Natural killer cell (primary cell): ENCODE measurements at regions not wholly inside any gene's neighbourhood (a gene's known extent, or its start where the extent isn't known, plus 50 kb on each side); places are given as distances from the start of the nearest gene placed in this dataset.

Experiments
- ATAC-seq, 3 donors: fragments of 150-1000 bp in 2 of 3; fragments of 200-7000 bp in 1 of 3; cut with Tn5 transposase; 1 replicate in 1 of 3; 2 replicates in 2 of 3; pipeline ENCODE4 v1.10.0; 2021; ENCODE audit warnings: mild to moderate bottlenecking in 2 of 3, moderate library complexity in 2 of 3
- DNase-seq, 2 donors: peaks; one replicate each; pipeline versions ENCODE4 v3.0.0 to v3.0.0-alpha.2; 2013 to 2021; ENCODE audit warnings: mixed read lengths in 1 of 2
- H3K27ac ChIP-seq: one replicate; pipeline ENCODE4 v1.5.1; 2013; ENCODE audit warnings: mild to moderate bottlenecking, low read length
- H3K27me3 ChIP-seq: one replicate; pipeline ENCODE4 v1.6.1; 2013; ENCODE audit warnings: low read length; ENCODE audit not compliant: control insufficient read depth, insufficient read depth
- H3K36me3 ChIP-seq: one replicate; pipeline ENCODE4 v1.6.1; 2013; ENCODE audit warnings: low read length; ENCODE audit not compliant: control insufficient read depth, insufficient read depth
- H3K4me1 ChIP-seq: one replicate; pipeline ENCODE4 v1.6.1; 2013; ENCODE audit warnings: low read length; ENCODE audit not compliant: control insufficient read depth, insufficient read depth
- H3K4me3 ChIP-seq: one replicate; pipeline ENCODE4 v1.5.1; 2013; ENCODE audit warnings: low read length
- H3K9me3 ChIP-seq: one replicate; pipeline ENCODE4 v1.6.1; 2013; ENCODE audit warnings: low read length; ENCODE audit not compliant: control insufficient read depth, insufficient read depth
- H3K27ac Mint-ChIP-seq, 2 donors: one replicate each; pipeline ENCODE4 v1.8.0; 2022; ENCODE audit warnings: mild to moderate bottlenecking in 2 of 2, mixed read lengths in 2 of 2, moderate library complexity in 1 of 2
- H3K27me3 Mint-ChIP-seq, 2 donors: one replicate each; pipeline ENCODE4 v1.8.0; 2022; ENCODE audit warnings: low read depth in 2 of 2, mixed read lengths in 2 of 2
- H3K36me3 Mint-ChIP-seq: one replicate; pipeline ENCODE4 v1.8.0; 2022; ENCODE audit warnings: mixed read lengths
- H3K4me1 Mint-ChIP-seq, 2 donors: one replicate each; pipeline ENCODE4 v1.8.0; 2022; ENCODE audit warnings: mixed read lengths in 2 of 2
- H3K4me3 Mint-ChIP-seq: one replicate; pipeline ENCODE4 v1.8.0; 2022; ENCODE audit warnings: mild to moderate bottlenecking, moderate library complexity, mixed read lengths
- H3K9me3 Mint-ChIP-seq, 2 donors: one replicate each; pipeline ENCODE4 v1.8.0; 2022; ENCODE audit warnings: mixed read lengths in 2 of 2
- CTCF ChIP-seq: fragments of 200-600 bp; IDR thresholded peaks from one replicate; pipeline ENCODE4 v1.8.0; 2022; ENCODE audit warnings: antibody characterized with exemption
- WGBS: methylation state at CpG from one replicate; pipeline ENCODE4 v1.1.7; 2013; ENCODE audit warnings: missing lambda C conversion rate; ENCODE audit not compliant: insufficient coverage; 5-methylcytosine and 5-hydroxymethylcytosine counted together
- intact Hi-C: fragments of 100-400 bp; cut with micrococcal nuclease; formaldehyde crosslinking; loops from one replicate; pipeline ENCODE4 v1.14.2; 2022

- H3K27me3 ChIP-seq: no peaks in the 10 kb centered on the region
- peaks cover 2% of the 10 kb centered on the region for H3K9me3 ChIP-seq
- H3K36me3 ChIP-seq: no peaks in the 10 kb centered on the region
- Mint-ChIP-seq H3K36me3 (no peaks in the 10 kb centered on the region), H3K4me3 (no peak overlapping the region), H3K27ac (no peak overlapping the region), H3K4me1 (no peaks in the 10 kb centered on the region), H3K27me3 (no peaks in the 10 kb centered on the region), H3K9me3 (peaks cover 9 to 18% of the 10 kb centered on the region in 2 donors)
- no peak overlapping the region for H3K27ac ChIP-seq
- ATAC-seq: no peak
- no peak overlapping the region for H3K4me3 ChIP-seq
- no peaks in the 10 kb centered on the region for H3K4me1 ChIP-seq
- intact Hi-C loops: no loop called here
- no peak for TF ChIP-seq CTCF
- no peak for DNase-seq
These were observed 714.1 kb downstream of the FAT4 start for GRCh38 chr4:126028876-126029275.

GRCh38 chr4:126037231-126037630, 722.5 kb downstream of the FAT4 start:
- Mint-ChIP-seq H3K9me3 (peaks cover 6 to 7% of the 10 kb centered on the region in 2 donors), H3K27ac (no peak overlapping the region), H3K4me1 (no peaks in the 10 kb centered on the region), H3K36me3 (no peaks in the 10 kb centered on the region), H3K4me3 (no peak overlapping the region), H3K27me3 (no peaks in the 10 kb centered on the region)
- H3K27me3 ChIP-seq: no peaks in the 10 kb centered on the region
- WGBS: 56% methylated on average over 1 of the region's 2 CpGs
- H3K36me3 ChIP-seq: no peaks in the 10 kb centered on the region
- no peak for ATAC-seq
- no peak overlapping the region for H3K27ac ChIP-seq
- no peaks in the 10 kb centered on the region for H3K4me1 ChIP-seq
- no peak for TF ChIP-seq CTCF
- intact Hi-C loops: no loop called here
- no peak overlapping the region for H3K4me3 ChIP-seq
- no peaks in the 10 kb centered on the region for H3K9me3 ChIP-seq
- DNase-seq: no peak

GRCh38 chr4:126038502-126039144, 723.9 kb downstream of the FAT4 start:
- Mint-ChIP-seq H3K27ac (no peak overlapping the region), H3K27me3 (no peaks in the 10 kb centered on the region), H3K4me3 (no peak overlapping the region), H3K4me1 (no peaks in the 10 kb centered on the region), H3K9me3 (peaks cover 5 to 8% of the 10 kb centered on the region in 2 donors), H3K36me3 (no peaks in the 10 kb centered on the region)
- TF ChIP-seq CTCF: no peak
- H3K27me3 ChIP-seq: no peaks in the 10 kb centered on the region
- no peaks in the 10 kb centered on the region for H3K9me3 ChIP-seq
- DNase-seq: no peak
- H3K4me1 ChIP-seq: no peaks in the 10 kb centered on the region
- intact Hi-C loops: no loop called here
- H3K36me3 ChIP-seq: no peaks in the 10 kb centered on the region
- ATAC-seq: no peak
- no peak overlapping the region for H3K4me3 ChIP-seq
- H3K27ac ChIP-seq: no peak overlapping the region
- 86% methylated on average over 1 of the region's 2 CpGs for WGBS

- H3K27me3 ChIP-seq: no peaks in the 10 kb centered on the region
- H3K36me3 Mint-ChIP-seq: no peaks in the 10 kb centered on the region
- no peaks in the 10 kb centered on the region for H3K4me1 Mint-ChIP-seq
- no peaks in the 10 kb centered on the region for H3K4me1 ChIP-seq
- no peak overlapping the region for H3K4me3 ChIP-seq
- peaks cover 11 to 15% of the 10 kb centered on the region in 2 donors for H3K9me3 Mint-ChIP-seq
- no peak overlapping the region for H3K27ac Mint-ChIP-seq
- DNase-seq (no peak), ATAC-seq (no peak)
- TF ChIP-seq CTCF: no peak
- no peaks in the 10 kb centered on the region for H3K27me3 Mint-ChIP-seq
- WGBS: 48% methylated on average over 2 of the region's 2 CpGs
- intact Hi-C loops: no loop called here
- no peaks in the 10 kb centered on the region for H3K36me3 ChIP-seq
- H3K4me3 Mint-ChIP-seq: no peak overlapping the region
- H3K27ac ChIP-seq: no peak overlapping the region
- peaks cover 5% of the 10 kb centered on the region for H3K9me3 ChIP-seq
These were observed 731.4 kb downstream of the FAT4 start for GRCh38 chr4:126046081-126046614.
